ENCODE measurements at regions not wholly inside any gene's neighbourhood (a gene's known extent, or its start where the extent isn't known, plus 50 kb on each side); places are given as distances from the start of the nearest gene placed in this dataset.

DNA sequence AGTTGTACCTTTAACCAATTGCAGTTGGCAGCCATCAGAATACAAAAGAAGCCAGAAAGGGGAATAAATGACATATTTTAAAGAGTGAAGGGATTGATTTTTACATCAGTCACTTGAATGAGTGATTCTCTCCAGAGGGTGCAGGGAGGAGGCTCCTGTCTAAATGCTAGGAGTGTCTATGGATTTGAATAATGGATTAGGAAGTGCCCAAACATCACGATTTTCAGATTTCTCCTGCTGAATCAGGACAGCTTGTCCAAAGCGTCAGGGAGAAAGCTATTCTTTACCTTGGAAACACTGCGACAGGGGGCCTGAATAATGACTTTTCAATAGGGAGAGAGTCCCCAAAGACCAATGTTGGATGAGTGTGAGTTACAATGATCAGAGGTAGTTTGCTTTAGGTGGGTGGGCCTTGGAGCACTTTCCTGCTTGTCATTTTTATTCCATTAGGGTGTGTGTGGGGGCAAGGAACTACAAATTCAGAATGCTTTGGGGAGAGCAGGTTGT lies 735.5 kb downstream of the KCNA4 start:
- DNase-seq (ENCODE audit: low read depth): no peak
- CTCF ChIA-PET: interaction anchor here (0.7 to 1.9 kb wide), 2 partner anchors 10 to 48 kb away, joined by 3 to 9 read pairs; no protein-coding TSS in a partner anchor
- H3K36me3 ChIP-seq (ENCODE audit: control insufficient read depth, insufficient read depth, low read length): no peaks in the 10 kb centered on the region
- POLR2A ChIA-PET: no interaction called here
- TF ChIP-seq, protein P1, sequence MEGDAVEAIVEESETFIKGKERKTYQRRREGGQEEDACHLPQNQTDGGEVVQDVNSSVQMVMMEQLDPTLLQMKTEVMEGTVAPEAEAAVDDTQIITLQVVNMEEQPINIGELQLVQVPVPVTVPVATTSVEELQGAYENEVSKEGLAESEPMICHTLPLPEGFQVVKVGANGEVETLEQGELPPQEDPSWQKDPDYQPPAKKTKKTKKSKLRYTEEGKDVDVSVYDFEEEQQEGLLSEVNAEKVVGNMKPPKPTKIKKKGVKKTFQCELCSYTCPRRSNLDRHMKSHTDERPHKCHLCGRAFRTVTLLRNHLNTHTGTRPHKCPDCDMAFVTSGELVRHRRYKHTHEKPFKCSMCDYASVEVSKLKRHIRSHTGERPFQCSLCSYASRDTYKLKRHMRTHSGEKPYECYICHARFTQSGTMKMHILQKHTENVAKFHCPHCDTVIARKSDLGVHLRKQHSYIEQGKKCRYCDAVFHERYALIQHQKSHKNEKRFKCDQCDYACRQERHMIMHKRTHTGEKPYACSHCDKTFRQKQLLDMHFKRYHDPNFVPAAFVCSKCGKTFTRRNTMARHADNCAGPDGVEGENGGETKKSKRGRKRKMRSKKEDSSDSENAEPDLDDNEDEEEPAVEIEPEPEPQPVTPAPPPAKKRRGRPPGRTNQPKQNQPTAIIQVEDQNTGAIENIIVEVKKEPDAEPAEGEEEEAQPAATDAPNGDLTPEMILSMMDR (IDR thresholded peaks at IDR 0.05; ENCODE audit: insufficient read depth, low read depth, low read length): no peak
- no peak overlapping the region for H3K4me3 ChIP-seq (ENCODE audit: low read depth, low read length)
- no peaks in the 10 kb centered on the region for H3K27me3 ChIP-seq (ENCODE audit: control insufficient read depth, insufficient read depth, low read length)

GRCh38 chr11:29280452-29280851 lies 736.4 kb downstream of the KCNA4 start:
- ChIA-PET POLR2A (no interaction called here), CTCF (interaction anchor here (1.9 to 2.4 kb wide), 2 partner anchors 9 to 49 kb away, joined by 9 read pairs; no protein-coding TSS in a partner anchor)
- TF ChIP-seq, protein P1 (IDR thresholded peaks at IDR 0.05; ENCODE audit: insufficient read depth, low read depth, low read length): no peak
- H3K36me3 ChIP-seq (ENCODE audit: control insufficient read depth, insufficient read depth, low read length): no peaks in the 10 kb centered on the region
- no peak overlapping the region for H3K4me3 ChIP-seq (ENCODE audit: low read depth, low read length)
- no peaks in the 10 kb centered on the region for H3K27me3 ChIP-seq (ENCODE audit: control insufficient read depth, insufficient read depth, low read length)
- DNase-seq (ENCODE audit: low read depth): no peak

GRCh38 chr11:29279716-29280115 lies 737.1 kb downstream of the KCNA4 start:
- DNase-seq (ENCODE audit: low read depth): no peak
- Histone ChIP-seq H3K36me3 (ENCODE audit: control insufficient read depth, insufficient read depth, low read length) (no peaks in the 10 kb centered on the region), H3K27me3 (ENCODE audit: control insufficient read depth, insufficient read depth, low read length) (no peaks in the 10 kb centered on the region), H3K4me3 (ENCODE audit: low read depth, low read length) (no peak overlapping the region)
- TF ChIP-seq, protein P1 (IDR thresholded peaks at IDR 0.05; ENCODE audit: insufficient read depth, low read depth, low read length): no peak
- POLR2A ChIA-PET: no interaction called here
- CTCF ChIA-PET: interaction anchor here (1.9 to 2.4 kb wide), 2 partner anchors 8 to 49 kb away, joined by 9 read pairs; no protein-coding TSS in a partner anchor

DNA sequence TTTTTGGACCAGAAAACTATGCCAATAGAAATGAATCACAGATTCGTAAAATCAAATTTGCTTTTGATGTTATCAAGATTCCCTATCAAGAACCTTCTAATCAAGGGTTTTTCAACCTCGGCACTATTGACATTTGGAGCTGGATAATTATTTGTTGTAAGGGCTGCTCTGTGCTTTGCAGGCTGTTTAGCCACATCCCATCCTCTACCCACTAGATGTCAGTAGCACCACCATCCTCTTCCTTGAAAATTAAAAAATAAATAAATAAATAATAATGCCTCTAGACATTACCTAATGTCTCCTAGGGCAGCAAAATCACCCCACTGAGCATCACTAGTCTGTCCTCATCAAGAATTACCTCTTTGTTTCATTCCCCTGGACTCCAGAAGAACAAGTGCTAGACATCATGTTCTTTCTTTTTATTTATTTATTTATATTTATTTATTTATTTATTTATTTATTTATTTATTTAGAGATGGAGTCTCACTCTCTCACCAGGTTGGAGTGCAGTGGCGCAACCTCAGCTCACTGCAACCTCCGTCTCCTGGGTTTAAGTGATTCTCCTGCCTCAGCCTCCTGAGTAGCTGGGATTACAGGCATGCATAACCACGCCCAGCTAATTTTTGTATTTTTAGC lies 744.7 kb downstream of the KCNA4 start:
- CTCF ChIA-PET: interaction anchor here (0.6 to 2.4 kb wide), 11 partner anchors 8 to 1129 kb away, joined by 3 to 10 read pairs (median 5); no protein-coding TSS in a partner anchor
- TF ChIP-seq, protein P1 (IDR thresholded peaks at IDR 0.05; ENCODE audit: insufficient read depth, low read depth, low read length): peak; percentile 58
- POLR2A ChIA-PET: no interaction called here
- Histone ChIP-seq H3K27me3 (ENCODE audit: control insufficient read depth, insufficient read depth, low read length) (no peaks in the 10 kb centered on the region), H3K36me3 (ENCODE audit: control insufficient read depth, insufficient read depth, low read length) (no peaks in the 10 kb centered on the region), H3K4me3 (ENCODE audit: low read depth, low read length) (no peak overlapping the region)
- DNase-seq (ENCODE audit: low read depth): no peak

GRCh38 chr11:29271616-29272015 lies 745.2 kb downstream of the KCNA4 start:
- no peaks in the 10 kb centered on the region for H3K36me3 ChIP-seq (ENCODE audit: control insufficient read depth, insufficient read depth, low read length)
- DNase-seq (ENCODE audit: low read depth): no peak
- H3K27me3 ChIP-seq (ENCODE audit: control insufficient read depth, insufficient read depth, low read length): no peaks in the 10 kb centered on the region
- TF ChIP-seq, protein P1 (IDR thresholded peaks at IDR 0.05; ENCODE audit: insufficient read depth, low read depth, low read length): no peak
- CTCF ChIA-PET: interaction anchor here (0.6 to 2.4 kb wide), 11 partner anchors 9 to 1129 kb away, joined by 3 to 10 read pairs (median 5); no protein-coding TSS in a partner anchor
- POLR2A ChIA-PET: no interaction called here
- no peak overlapping the region for H3K4me3 ChIP-seq (ENCODE audit: low read depth, low read length)
